HG03469 (cell line): ENCODE measurements at regions not wholly inside any gene's neighbourhood (a gene's known extent, or its start where the extent isn't known, plus 50 kb on each side); places are given as distances from the start of the nearest gene placed in this dataset.
A peak's percentile ranks its signal among the peaks of the same experiment; 100 is the strongest.
"Not testable (repeated sequence)": the region's sequence is repeated elsewhere in the genome, so short reads cannot be mapped to it uniquely, and the experiment has no call there.

Source experiments
- ATAC-seq: cut with Tn5 transposase; IDR thresholded peaks from one replicate; pipeline ENCODE4 v1.9.1; 2021; ENCODE audit warnings: mild to moderate bottlenecking, moderate library complexity, moderate number of reproducible peaks; ENCODE audit not compliant: unreplicated experiment

GRCh38 chr2:199040522-199040921 lies 417.2 kb downstream of the SATB2 start:
- no peak for ATAC-seq

GRCh38 chr2:199033761-199034160 lies 424.0 kb downstream of the SATB2 start:
- ATAC-seq = not testable (repeated sequence)

- ATAC-seq = no peak
These were observed 432.6 kb downstream of the SATB2 start for GRCh38 chr2:199025146-199025545.

- no peak for ATAC-seq
These were observed 433.5 kb downstream of the SATB2 start for GRCh38 chr2:199024224-199024623.

- peak; percentile 70 for ATAC-seq
These were observed 437.7 kb downstream of the SATB2 start for GRCh38 chr2:199019898-199020507.

GRCh38 chr2:199018826-199019225 lies 438.9 kb downstream of the SATB2 start:
- ATAC-seq = no peak

GRCh38 chr2:199015072-199015471 lies 442.7 kb downstream of the SATB2 start:
- ATAC-seq = no peak

- no peak for ATAC-seq
These were observed 443.5 kb downstream of the SATB2 start for GRCh38 chr2:199014226-199014625.

- ATAC-seq = no peak
These were observed 445.8 kb downstream of the SATB2 start for GRCh38 chr2:199011908-199012307.

- ATAC-seq = no peak
These were observed 463.1 kb downstream of the SATB2 start for GRCh38 chr2:198994678-198995077.

- no peak for ATAC-seq
These were observed 466.3 kb downstream of the SATB2 start for GRCh38 chr2:198991431-198991830.

- ATAC-seq = no peak
These were observed 482.0 kb downstream of the SATB2 start for GRCh38 chr2:198975779-198976178.

GRCh38 chr2:198973785-198974184 lies 484.0 kb downstream of the SATB2 start:
- no peak for ATAC-seq

GRCh38 chr2:198973181-198973580 lies 484.6 kb downstream of the SATB2 start:
- no peak for ATAC-seq

- ATAC-seq = no peak
These were observed 489.2 kb downstream of the SATB2 start for GRCh38 chr2:198968545-198968944.

GRCh38 chr2:198966269-198966668 lies 491.5 kb downstream of the SATB2 start:
- no peak for ATAC-seq

- no peak for ATAC-seq
These were observed 496.2 kb downstream of the SATB2 start for GRCh38 chr2:198961547-198961946.

GRCh38 chr2:198957181-198957580 lies 500.6 kb downstream of the SATB2 start:
- no peak for ATAC-seq

GRCh38 chr2:198953328-198953727 lies 504.4 kb downstream of the SATB2 start:
- no peak for ATAC-seq

GRCh38 chr2:198950803-198951202 lies 506.9 kb downstream of the SATB2 start:
- no peak for ATAC-seq

- ATAC-seq = no peak
These were observed 512.2 kb downstream of the SATB2 start for GRCh38 chr2:198945496-198945895.

GRCh38 chr2:198930170-198930569 lies 527.6 kb downstream of the SATB2 start:
- ATAC-seq = no peak

- no peak for ATAC-seq
These were observed 529.7 kb downstream of the SATB2 start for GRCh38 chr2:198928026-198928425.
